ENCODE measurements at regions not wholly inside any gene's neighbourhood (a gene's known extent, or its start where the extent isn't known, plus 50 kb on each side); places are given as distances from the start of the nearest gene placed in this dataset.

GRCh38 chr22:22427542-22428065, 80.9 kb downstream of the ZNF280B start:
- TF ChIP-seq CTCF (IDR thresholded peaks at IDR 0.05) = no peak
- TF ChIP-seq EZH2 (IDR thresholded peaks at IDR 0.05; ENCODE audit: borderline replicate concordance, insufficient read depth, low read depth, low read length, poor library complexity, severe bottlenecking) = no peak
